Gastrocnemius medialis (tissue), 4 donors: ENCODE measurements at regions not wholly inside any gene's neighbourhood (a gene's known extent, or its start where the extent isn't known, plus 50 kb on each side); places are given as distances from the start of the nearest gene placed in this dataset.

ENCODE experiments used
- ATAC-seq, 2 donors: fragments of 150-250 bp; one replicate each; pipeline ENCODE4 v1.9.1; 2016
- DNase-seq, 2 donors: peaks; one replicate each; pipeline ENCODE4 v3.0.0-alpha.2; 2019
- H3K27ac ChIP-seq, 4 donors: fragments of 200-600 bp; sonication (generic); 1 replicate in 1 of 4; 2 replicates in 3 of 4; pipeline ENCODE4 v1.5.1; 2016 to 2018; ENCODE audit warnings: mild to moderate bottlenecking in 2 of 4, moderate library complexity in 1 of 4
- H3K27me3 ChIP-seq, 3 donors: fragments of 200-600 bp; sonication (generic) in 2 of 3; 1 replicate in 1 of 3; 2 replicates in 2 of 3; pipeline versions ENCODE4 v1.5.1 to v1.6.0; 2016 to 2019; ENCODE audit warnings: mild to moderate bottlenecking in 1 of 3, moderate library complexity in 1 of 3
- H3K36me3 ChIP-seq, 2 donors: fragments of 200-600 bp; sonication (generic) in 1 of 2; one replicate each; pipeline ENCODE4 v1.5.1; 2017 to 2018
- H3K4me1 ChIP-seq, 2 donors: fragments of 200-600 bp; sonication (generic) in 1 of 2; one replicate each; pipeline ENCODE4 v1.5.1; 2016 to 2017; ENCODE audit warnings: mild to moderate bottlenecking in 2 of 2
- H3K4me3 ChIP-seq, 4 donors: fragments of 200-600 bp; sonication (generic) in 3 of 4; 1 replicate in 1 of 4; 2 replicates in 3 of 4; pipeline ENCODE4 v1.5.1; 2016 to 2019; ENCODE audit warnings: mild to moderate bottlenecking in 2 of 4
- H3K9me3 ChIP-seq, 3 donors: fragments of 200-600 bp; sonication (generic) in 2 of 3; 1 replicate in 1 of 3; 2 replicates in 2 of 3; pipeline ENCODE4 v1.5.1; 2016 to 2019
- CTCF ChIP-seq, 5 experiments: fragments of 450-650 bp in 3 of 5; fragments of 200-600 bp in 2 of 5; sonication (generic) in 2 of 5; IDR thresholded peaks in 4 of 5; conservative IDR thresholded peaks in 1 of 5; 1 replicate in 4 of 5; 2 replicates in 1 of 5; pipeline ENCODE4 v1.5.1; 2016 to 2019; ENCODE audit warnings: antibody characterized with exemption in 5 of 5, mild to moderate bottlenecking in 3 of 5, moderate library complexity in 3 of 5
- POLR2A ChIP-seq, 2 donors: fragments of 450-650 bp; IDR thresholded peaks; one replicate each; pipeline ENCODE4 v1.6.1; 2017; ENCODE audit warnings: antibody characterized with exemption in 2 of 2, mild to moderate bottlenecking in 2 of 2, moderate library complexity in 2 of 2
- in situ Hi-C, 4 donors: fragments of 200-750 bp; cut with MboI; loops; one replicate each; pipeline versions ENCODE4 v1.15.0 to v1.8.0; 2017; ENCODE audit warnings: low sequenced_read_pairs in 4 of 4
- intact Hi-C: fragments of 100-400 bp; cut with DNase I; formaldehyde crosslinking; loops from one replicate; pipeline ENCODE4 v1.15.1; 2023; ENCODE audit warnings: low total_unique reads

DNA sequence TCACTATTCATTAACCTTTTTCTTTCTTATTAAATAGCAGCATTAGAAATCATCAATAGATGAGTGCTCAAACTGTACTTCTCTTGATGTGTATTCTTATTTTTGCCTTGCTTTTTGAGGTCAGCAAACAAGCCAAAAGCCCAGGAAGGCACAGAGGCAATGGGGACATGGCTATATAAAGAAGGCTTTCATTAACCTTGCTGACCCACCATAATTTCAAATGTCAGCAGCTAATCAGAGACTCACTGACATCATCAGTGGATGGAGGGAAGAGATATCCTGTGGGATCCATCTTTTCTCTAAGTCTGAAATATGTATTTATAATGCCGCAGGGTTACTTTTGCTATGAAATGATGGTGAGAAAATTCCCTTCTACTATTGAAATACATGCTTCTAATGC, 1162.8 kb upstream of the ACVR2A start:
- no peaks in the 10 kb centered on the region for H3K27me3 ChIP-seq
- in situ Hi-C loops (no loop called here), intact Hi-C loops (no loop called here)
- TF ChIP-seq POLR2A (IDR thresholded peaks at IDR 0.05) (no peak), CTCF (IDR thresholded peaks at IDR 0.05 in 4 of 5, conservative IDR thresholded peaks at IDR 0.05 in 1 of 5) (no peak)
- no peaks in the 10 kb centered on the region for H3K36me3 ChIP-seq
- DNase-seq (no peak), ATAC-seq (no peak)
- no peaks in the 10 kb centered on the region for H3K4me1 ChIP-seq
- H3K27ac ChIP-seq: no peak overlapping the region
- no peak overlapping the region for H3K4me3 ChIP-seq
- H3K9me3 ChIP-seq: no peaks in the 10 kb centered on the region

GRCh38 chr2:146678516-146678915, 1166.3 kb upstream of the ACVR2A start:
- TF ChIP-seq CTCF (IDR thresholded peaks at IDR 0.05 in 4 of 5, conservative IDR thresholded peaks at IDR 0.05 in 1 of 5) (no peak), POLR2A (IDR thresholded peaks at IDR 0.05) (no peak)
- Histone ChIP-seq H3K36me3 (no peaks in the 10 kb centered on the region), H3K27ac (no peak overlapping the region), H3K4me3 (no peak overlapping the region), H3K27me3 (no peaks in the 10 kb centered on the region), H3K9me3 (no peaks in the 10 kb centered on the region), H3K4me1 (no peaks in the 10 kb centered on the region)
- in situ Hi-C loops (no loop called here), intact Hi-C loops (no loop called here)
- ATAC-seq: no peak
- no peak for DNase-seq

DNA sequence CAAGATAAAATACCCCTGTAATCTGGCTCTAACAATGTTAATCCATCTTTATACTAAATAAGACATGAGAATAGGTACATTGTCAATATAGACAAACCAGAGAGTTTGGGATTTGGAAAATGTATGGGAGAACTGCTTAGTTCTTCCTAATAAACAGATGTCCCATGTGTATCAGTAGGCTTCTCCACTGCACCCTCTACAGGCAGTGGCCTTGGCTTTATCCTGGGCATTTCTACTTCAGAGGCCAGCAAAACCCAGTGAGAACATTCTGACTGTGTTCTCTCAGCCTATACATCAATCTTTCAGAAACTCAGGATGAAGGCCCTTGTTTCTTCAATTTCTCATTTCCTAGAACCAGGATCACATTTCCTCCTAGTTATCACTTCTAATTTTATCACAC, 1167.5 kb upstream of the ACVR2A start:
- no peaks in the 10 kb centered on the region for H3K4me1 ChIP-seq
- DNase-seq (no peak), ATAC-seq (no peak)
- no peaks in the 10 kb centered on the region for H3K27me3 ChIP-seq
- no peak overlapping the region for H3K4me3 ChIP-seq
- in situ Hi-C loops (no loop called here), intact Hi-C loops (no loop called here)
- no peak overlapping the region for H3K27ac ChIP-seq
- TF ChIP-seq POLR2A (IDR thresholded peaks at IDR 0.05) (no peak), CTCF (IDR thresholded peaks at IDR 0.05 in 4 of 5, conservative IDR thresholded peaks at IDR 0.05 in 1 of 5) (no peak)
- H3K9me3 ChIP-seq: no peaks in the 10 kb centered on the region
- H3K36me3 ChIP-seq: no peaks in the 10 kb centered on the region

GRCh38 chr2:146669735-146670134, 1175.1 kb upstream of the ACVR2A start:
- DNase-seq (no peak), ATAC-seq (no peak)
- no peak overlapping the region for H3K27ac ChIP-seq
- H3K27me3 ChIP-seq: no peaks in the 10 kb centered on the region
- H3K4me1 ChIP-seq: no peaks in the 10 kb centered on the region
- intact Hi-C loops (no loop called here), in situ Hi-C loops (no loop called here)
- no peaks in the 10 kb centered on the region for H3K9me3 ChIP-seq
- TF ChIP-seq POLR2A (IDR thresholded peaks at IDR 0.05): no peak
- no peak for TF ChIP-seq CTCF (IDR thresholded peaks at IDR 0.05 in 4 of 5, conservative IDR thresholded peaks at IDR 0.05 in 1 of 5)
- H3K4me3 ChIP-seq: no peak overlapping the region
- no peaks in the 10 kb centered on the region for H3K36me3 ChIP-seq

DNA sequence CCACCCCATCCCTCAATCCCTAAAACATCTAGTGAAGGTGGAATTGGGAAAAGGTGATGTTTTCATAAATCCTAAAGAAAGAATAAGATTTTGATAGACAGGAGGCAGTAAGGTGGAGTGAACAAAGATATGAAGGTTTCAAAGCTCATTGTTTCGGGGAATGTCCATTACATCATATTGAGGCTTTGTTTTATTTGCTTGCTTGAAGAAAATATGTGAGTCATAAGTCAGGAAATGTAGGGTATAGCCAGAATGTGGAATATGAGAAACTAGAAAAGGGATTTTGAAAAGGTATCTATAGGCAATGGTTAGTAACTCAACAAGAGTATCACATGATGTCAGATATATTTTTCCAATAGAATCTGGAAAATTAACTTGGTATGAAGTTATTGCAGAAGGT, 1178.5 kb upstream of the ACVR2A start:
- H3K4me3 ChIP-seq: no peak overlapping the region
- no peaks in the 10 kb centered on the region for H3K27me3 ChIP-seq
- H3K27ac ChIP-seq: no peak overlapping the region
- intact Hi-C loops (no loop called here), in situ Hi-C loops (no loop called here)
- no peaks in the 10 kb centered on the region for H3K9me3 ChIP-seq
- H3K4me1 ChIP-seq: no peaks in the 10 kb centered on the region
- TF ChIP-seq CTCF (IDR thresholded peaks at IDR 0.05 in 4 of 5, conservative IDR thresholded peaks at IDR 0.05 in 1 of 5): no peak
- TF ChIP-seq POLR2A (IDR thresholded peaks at IDR 0.05): no peak
- no peaks in the 10 kb centered on the region for H3K36me3 ChIP-seq
- ATAC-seq: no peak
- no peak for DNase-seq
